HL-60 (cell line): ENCODE measurements at regions not wholly inside any gene's neighbourhood (a gene's known extent, or its start where the extent isn't known, plus 50 kb on each side); places are given as distances from the start of the nearest gene placed in this dataset.

Experiments
- DNase-seq, 2 experiments: peaks; one replicate each; pipeline ENCODE4 v3.0.0-alpha.2; 2010 to 2020; ENCODE audit warnings: low read depth in 1 of 2, low spot score in 1 of 2
- H3K27ac ChIP-seq: fragments of 250-450 bp; sonication (Bioruptor Pico); replicated peaks from 2 replicates; pipeline ENCODE4 v1.5.1; 2020; ENCODE audit warnings: mild to moderate bottlenecking, moderate library complexity
- H3K27me3 ChIP-seq: fragments of 250-450 bp; sonication (Bioruptor Pico); 2 replicates; pipeline ENCODE4 v1.5.1; 2021; ENCODE audit warnings: mild to moderate bottlenecking, moderate library complexity; ENCODE audit not compliant: insufficient read depth, poor library complexity, severe bottlenecking
- H3K4me3 ChIP-seq: replicated peaks from 2 replicates; pipeline ENCODE4 v1.5.1; 2011; ENCODE audit warnings: mild to moderate bottlenecking, control low read depth, low read length; ENCODE audit not compliant: insufficient read depth
- CTCF ChIP-seq: IDR thresholded peaks from one replicate; pipeline ENCODE4 v1.5.1; 2011; ENCODE audit warnings: low read length, control low read depth, inconsistent platforms; ENCODE audit not compliant: insufficient read depth
- GABPA ChIP-seq: IDR thresholded peaks from 2 replicates; pipeline ENCODE4 v1.6.1; 2012; ENCODE audit warnings: low read depth
- POLR2AphosphoS5 ChIP-seq: IDR thresholded peaks from 2 replicates; pipeline ENCODE4 v1.6.1; 2012; ENCODE audit warnings: low read depth
- REST ChIP-seq: IDR thresholded peaks from 2 replicates; pipeline ENCODE4 v1.6.1; 2012; ENCODE audit warnings: low read depth; ENCODE audit not compliant: insufficient replicate concordance
- SPI1 ChIP-seq: IDR thresholded peaks from 2 replicates; pipeline ENCODE4 v1.6.1; 2012; ENCODE audit warnings: low read depth, mild to moderate bottlenecking, borderline replicate concordance

- Histone ChIP-seq H3K27me3 (no peaks in the 10 kb centered on the region), H3K4me3 (no peak overlapping the region), H3K27ac (no peak overlapping the region)
- no peak for TF ChIP-seq REST
- TF ChIP-seq POLR2AphosphoS5: no peak
- no peak; the same call in 1 of the 2 replicates for TF ChIP-seq SPI1
- no peak for TF ChIP-seq GABPA
- TF ChIP-seq CTCF: no peak
- DNase-seq: peak; percentile 66 to 73
Observed at GRCh38 chr20:40956542-40957264, 71.9 kb upstream of the TOP1 start.

GRCh38 chr20:40957265-40957760 lies 71.3 kb upstream of the TOP1 start:
- Histone ChIP-seq H3K27ac (no peak overlapping the region), H3K27me3 (no peaks in the 10 kb centered on the region), H3K4me3 (no peak overlapping the region)
- TF ChIP-seq SPI1: no peak
- no peak for TF ChIP-seq GABPA
- TF ChIP-seq POLR2AphosphoS5: no peak
- TF ChIP-seq REST: no peak
- TF ChIP-seq CTCF: no peak
- no peak for DNase-seq

- no peak overlapping the region for H3K4me3 ChIP-seq
Observed at GRCh38 chr20:40958598-40958997, 70.0 kb upstream of the TOP1 start.

More at GRCh38 chr20:40958598-40958997, 70.0 kb upstream of the TOP1 start:
- TF ChIP-seq REST (no peak), SPI1 (no peak), POLR2AphosphoS5 (no peak), GABPA (no peak), CTCF (no peak)
- Histone ChIP-seq H3K27me3 (no peaks in the 10 kb centered on the region), H3K27ac (no peak overlapping the region)
- DNase-seq: no peak
